UCSD-AML1 (cell line): ENCODE measurements at regions not wholly inside any gene's neighbourhood (a gene's known extent, or its start where the extent isn't known, plus 50 kb on each side); places are given as distances from the start of the nearest gene placed in this dataset.
A peak's percentile ranks its signal among the peaks of the same experiment; 100 is the strongest.

Experiments
- DNase-seq: peaks from one replicate; lab custom pipeline; 2025; ENCODE audit not compliant: unreplicated experiment; lab: John Stamatoyannopoulos, UW

DNA sequence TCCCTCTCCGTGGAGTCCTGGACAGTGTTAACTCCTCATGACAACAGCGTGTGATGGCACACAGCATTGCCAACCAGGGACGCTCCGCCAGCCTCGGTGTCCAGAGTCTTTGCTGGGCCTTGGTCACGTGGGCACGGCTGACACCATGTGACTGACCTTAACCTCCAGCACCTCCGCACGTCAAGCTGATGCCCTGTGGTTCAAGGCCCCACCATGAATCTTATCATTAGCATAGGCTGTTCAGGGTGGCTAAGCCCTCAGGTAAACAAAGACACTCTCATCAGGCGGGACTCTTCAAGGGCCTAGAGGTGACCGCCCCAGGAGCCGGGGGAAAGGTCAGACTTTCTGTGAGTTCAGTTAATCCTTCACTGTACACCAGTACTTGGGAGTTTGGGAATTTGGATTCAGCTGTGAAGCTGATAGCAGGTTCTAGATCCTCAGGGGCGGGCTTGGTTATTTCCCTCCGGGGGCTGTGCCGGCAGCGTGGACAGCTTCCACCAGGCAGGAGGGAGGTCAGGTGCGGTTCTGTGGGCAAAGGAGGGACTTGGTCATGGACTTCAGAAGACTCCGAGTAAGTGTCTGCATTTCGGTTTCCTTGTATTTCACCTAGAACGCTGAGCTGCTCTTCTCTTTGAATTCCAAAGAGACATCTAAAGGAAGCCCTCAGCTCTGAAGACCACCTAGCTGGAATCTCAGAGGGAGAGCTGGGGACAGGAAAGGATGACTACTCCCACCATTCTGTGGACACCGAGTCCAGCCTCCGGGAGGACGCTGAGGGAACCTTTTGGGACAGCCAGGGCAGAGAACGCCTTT lies 195.5 kb upstream of the CIBAR2 start:
- DNase-seq: no peak

- peak; percentile 68 for DNase-seq
These were observed 196.6 kb upstream of the CIBAR2 start for GRCh38 chr16:85308611-85309540.

DNA sequence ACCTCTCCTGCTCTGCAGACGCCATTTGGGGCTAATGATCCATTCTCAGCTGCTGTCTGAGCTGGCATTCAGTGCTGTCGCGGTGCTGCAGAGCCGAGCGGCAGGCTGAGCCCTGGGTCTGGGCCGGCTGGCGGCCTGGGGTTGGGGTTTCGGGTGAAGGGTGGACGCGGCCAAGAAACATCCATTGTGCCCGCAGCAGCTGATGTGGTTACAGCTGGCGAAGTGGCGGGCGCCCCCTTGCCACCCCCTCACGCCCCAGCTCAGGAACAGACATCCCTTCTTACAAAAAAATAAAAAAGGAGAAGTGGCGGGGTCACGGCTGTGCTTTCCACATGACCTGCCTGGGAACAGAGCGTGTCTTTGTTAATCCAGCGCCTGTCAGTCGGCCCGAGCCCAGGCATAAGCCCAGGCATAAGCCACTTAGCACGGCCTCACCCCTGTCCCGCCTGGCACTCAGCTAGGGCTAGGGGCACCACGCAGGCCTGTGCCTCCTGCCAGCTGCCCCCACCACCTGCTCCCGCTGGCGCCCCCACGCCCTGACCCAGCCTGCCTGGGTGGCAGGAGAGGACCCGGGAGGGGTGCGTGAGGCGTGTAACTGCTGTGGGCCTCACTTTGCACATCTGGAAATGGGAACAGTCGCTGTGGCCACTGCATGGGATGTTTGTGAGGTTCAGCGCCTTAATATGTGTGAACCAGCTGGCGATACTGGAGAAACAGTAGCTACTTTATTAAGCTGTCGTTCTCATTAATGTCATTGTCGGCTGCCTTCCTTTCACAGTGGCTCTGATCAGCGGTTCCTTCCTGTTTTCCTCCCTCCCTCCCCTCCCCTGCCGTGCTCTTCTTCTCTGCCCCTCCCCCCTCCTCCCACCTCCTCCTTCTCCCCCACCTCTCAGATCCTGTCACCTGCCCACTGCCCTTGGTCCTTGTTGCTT lies 197.7 kb upstream of the CIBAR2 start:
- DNase-seq: peak; percentile 74

GRCh38 chr16:85310868-85311585 lies 198.8 kb upstream of the CIBAR2 start:
- DNase-seq: peak; percentile 55

GRCh38 chr16:85311741-85312140 lies 199.5 kb upstream of the CIBAR2 start:
- no peak for DNase-seq

- no peak for DNase-seq
These were observed 199.9 kb upstream of the CIBAR2 start for GRCh38 chr16:85312174-85312573.

DNA sequence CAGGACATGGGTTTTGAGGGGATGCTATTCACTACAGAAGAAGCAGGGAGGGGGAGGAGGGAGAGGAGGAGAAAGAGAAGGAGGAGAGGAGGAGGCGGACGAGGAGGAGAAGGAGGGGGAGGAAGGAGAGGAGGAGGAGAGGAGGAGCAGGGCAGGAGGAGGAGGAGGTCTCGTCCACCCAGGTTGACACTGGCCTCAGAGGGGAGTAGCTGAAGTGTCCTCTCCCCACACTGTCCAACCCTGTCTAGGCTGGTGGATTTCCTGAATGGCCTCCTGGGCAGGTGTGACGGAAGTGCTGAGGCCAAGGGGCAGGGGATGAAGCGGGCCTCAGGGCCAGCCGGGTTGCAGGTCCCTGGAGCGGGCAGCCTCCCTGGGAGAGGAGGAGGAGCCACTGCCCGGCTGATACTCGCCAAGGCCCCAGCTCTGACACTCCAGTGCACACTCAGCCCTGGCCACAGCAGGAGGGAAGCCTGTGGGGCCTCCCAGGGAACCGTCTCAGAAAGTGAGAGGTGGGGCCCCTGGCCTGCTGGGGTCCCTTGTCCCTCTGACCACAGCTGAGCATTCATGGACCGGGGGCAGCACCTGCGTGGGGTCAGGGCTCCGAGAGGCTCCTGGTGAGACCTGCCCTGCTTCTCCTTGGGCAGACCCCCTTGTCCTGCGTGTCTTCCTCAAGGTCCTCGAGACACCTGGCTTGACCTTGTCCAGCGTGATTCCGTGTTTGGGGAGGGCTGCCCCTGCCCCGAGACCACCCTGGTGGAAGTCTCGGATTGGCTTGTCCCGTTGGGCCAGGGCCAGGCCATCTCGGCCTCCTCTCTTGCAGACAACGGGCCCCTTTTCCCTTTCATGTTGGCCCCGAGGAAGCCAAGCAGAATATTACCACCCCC lies 200.6 kb upstream of the CIBAR2 start:
- DNase-seq: peak; percentile 57

DNA sequence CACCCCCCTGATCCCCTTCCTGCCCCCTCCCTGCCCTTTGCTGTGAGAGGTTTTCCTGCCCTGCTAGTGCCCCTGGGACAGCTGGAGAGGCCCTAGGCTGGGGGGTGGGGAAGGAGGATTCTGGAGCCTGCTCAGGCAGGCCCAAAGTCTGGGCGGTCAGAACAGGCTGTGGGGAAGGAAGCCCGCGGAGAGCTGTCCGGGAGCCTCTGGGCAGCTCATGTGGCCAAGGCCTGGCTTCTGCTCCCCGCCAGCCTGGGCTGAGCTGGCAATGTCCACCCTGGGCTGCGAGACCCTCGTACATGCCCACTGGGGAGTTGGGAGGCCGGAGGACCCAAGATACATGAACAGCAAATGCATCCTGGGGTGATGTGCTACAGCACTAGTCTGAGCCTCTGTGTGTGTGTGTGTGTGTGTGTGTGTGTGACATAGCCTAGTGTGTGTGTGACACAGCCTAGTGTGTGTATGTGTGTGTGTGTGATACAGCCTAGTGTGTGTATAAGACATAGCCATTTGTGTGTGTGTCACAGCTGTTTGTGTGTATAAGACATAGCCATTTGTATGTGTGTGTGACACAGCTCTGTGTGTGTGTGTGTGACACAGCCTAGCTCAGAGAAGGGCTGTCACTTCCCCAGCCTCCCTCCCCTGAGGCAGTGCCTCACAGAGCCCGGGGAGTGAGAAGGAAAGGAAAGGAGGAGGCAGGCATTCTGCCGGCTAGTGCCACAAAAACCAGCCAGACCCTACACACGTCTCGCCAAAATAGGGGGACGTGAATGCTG lies 201.4 kb upstream of the CIBAR2 start:
- DNase-seq: peak; percentile 68

- DNase-seq: no peak
These were observed 202.3 kb upstream of the CIBAR2 start for GRCh38 chr16:85314512-85314971.

DNA sequence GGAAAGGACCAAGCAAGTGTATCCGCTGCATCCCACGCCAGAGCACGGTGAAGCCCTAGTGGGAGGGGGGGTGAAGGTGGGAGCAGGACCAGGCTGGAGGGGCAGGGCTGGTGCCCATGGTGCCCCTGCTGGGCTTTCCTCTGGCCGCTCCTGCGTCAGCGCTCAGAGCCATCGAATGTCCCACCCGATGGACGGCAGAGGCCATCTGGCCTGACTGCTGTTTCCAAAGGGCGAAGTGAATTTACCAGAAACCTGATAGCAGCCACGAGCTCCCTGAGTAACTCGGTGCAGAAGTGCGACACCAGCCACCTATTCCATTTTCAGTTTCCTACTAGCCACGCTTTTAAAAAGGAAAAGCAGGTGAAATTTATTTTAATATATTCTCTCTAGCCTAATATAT lies 203.6 kb upstream of the CIBAR2 start:
- no peak for DNase-seq

DNA sequence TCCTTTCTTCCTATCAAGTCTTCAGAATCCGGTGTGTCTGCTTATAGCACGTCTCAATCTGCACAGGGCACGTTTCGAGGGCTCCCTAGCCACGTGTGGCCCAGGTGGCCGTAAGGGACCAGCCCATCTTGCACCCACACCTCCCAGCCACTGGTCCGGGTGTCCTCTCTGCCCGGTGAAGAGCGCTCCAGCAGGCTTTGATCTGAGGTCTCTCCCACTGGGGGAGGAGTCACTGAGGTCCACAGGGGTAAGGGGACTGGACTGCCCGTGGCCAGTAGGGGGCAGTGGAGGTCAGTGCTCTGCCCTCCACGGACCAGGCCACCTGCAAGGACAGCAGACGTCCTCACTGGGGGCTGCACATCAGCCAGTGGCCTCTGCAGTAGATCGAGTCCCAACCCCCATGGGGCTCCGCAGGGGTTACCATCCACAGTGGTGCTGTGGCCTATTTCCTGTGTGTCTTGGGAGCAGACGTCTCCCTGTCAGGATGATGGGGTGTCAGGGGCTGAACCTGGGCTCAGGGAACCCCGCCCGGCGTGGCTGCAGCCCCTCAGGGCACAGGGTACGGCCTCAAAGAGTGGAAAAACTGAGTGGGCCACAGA lies 204.1 kb upstream of the CIBAR2 start:
- peak; percentile 81 for DNase-seq

- no peak for DNase-seq
These were observed 204.7 kb upstream of the CIBAR2 start for GRCh38 chr16:85316944-85317343.

DNA sequence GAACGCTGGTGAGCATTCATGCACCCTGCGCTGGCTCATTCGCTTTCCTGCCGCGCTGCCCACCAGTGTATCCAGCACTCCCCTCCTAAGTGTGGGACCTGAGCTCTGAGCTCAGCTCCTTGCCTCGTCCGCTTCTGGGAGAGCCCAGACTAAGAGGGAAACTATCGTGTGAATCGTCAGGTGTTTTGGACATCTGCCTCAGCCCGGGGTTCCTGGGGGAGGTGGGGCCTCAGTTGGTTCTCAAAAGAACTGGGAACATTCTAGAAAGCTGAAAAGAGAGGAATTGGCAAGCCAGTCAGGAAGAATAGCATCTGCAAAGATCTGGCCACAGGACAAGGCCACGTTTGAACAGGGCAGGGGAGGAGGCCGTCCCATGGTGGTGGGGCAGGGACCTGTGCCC lies 205.4 kb upstream of the CIBAR2 start:
- DNase-seq: no peak

DNA sequence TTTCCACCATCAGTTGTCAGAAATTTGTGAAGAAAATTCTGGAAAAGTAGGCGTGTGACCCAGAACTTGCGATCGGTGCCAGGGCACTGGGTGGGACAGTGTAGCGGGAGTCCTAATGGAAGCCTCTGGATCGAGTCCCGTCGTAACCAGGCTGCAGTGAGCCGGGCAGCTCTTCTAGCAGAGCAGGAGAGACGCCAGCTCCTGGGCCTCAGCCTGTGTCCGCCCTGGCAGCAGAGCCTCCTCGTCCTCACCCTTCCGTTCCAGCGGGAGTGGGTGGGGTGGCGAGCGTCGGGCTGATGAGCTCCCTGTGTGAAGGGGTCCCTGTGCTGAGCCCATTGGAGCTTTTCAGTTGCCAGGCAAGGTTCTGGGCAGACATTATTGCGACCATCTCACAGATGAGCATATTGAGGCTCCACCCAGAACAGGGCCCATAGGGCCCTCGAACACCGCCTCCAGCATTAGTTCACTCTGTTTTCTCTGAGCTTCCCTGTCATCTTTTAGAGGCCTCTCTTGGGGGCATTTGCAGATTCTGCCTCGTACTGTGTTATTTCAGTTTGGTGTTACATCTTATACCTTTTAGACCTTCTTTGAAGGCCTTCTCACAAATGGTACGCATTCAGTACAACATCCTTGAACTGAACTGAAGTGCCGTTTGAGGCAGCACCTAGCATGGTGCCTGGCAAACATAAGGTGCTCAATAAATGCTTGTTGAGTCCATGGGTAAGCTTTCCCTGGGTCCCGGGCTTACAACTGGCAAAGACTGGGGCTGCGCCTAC lies 207.1 kb upstream of the CIBAR2 start:
- DNase-seq: no peak

DNA sequence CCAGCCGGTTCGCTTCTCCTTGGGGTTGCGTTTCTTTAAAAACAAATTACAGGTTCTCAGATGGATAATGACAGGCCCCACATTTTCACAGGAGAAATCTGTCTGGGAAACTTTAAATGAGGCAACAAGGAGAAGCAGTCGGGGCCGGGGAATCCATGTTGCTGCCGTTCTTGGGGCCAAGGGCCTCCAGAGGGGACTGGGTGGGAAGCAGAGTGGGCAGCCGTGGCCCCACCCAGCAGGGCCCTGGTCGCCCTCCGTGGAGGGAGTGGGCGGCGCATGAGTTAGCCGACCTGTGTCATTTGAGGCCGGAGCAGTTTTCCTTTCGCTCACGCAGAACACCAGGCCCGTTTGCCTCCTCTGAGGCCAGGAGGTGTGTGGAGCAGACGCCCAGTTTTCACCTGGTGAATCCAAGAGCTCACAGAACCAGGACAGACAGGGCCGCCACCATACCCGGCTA lies 207.7 kb upstream of the CIBAR2 start:
- no peak for DNase-seq

- DNase-seq: no peak
These were observed 208.6 kb upstream of the CIBAR2 start for GRCh38 chr16:85320677-85321385.
